GM10248 (cell line): ENCODE measurements at regions not wholly inside any gene's neighbourhood (a gene's known extent, or its start where the extent isn't known, plus 50 kb on each side); places are given as distances from the start of the nearest gene placed in this dataset.
"Not testable (repeated sequence)": the region's sequence is repeated elsewhere in the genome, so short reads cannot be mapped to it uniquely, and the experiment has no call there.

Experiments used
- CTCF ChIA-PET: fragments of 300-600 bp; sonication (Branson Sonifier 250); formaldehyde crosslinking; extraction: SDS; loops from one replicate; lab custom pipeline; 2021; ENCODE audit warnings: antibody characterized with exemption; lab: Yijun Ruan, JAX
- POLR2A ChIA-PET: fragments of 350-650 bp; sonication (Branson Sonifier 250); formaldehyde crosslinking; extraction: SDS; loops from one replicate; lab custom pipeline; 2020; ENCODE audit warnings: antibody characterized with exemption; lab: Yijun Ruan, JAX
- DNase-seq: peaks from one replicate; pipeline ENCODE4 v3.0.0; 2012; ENCODE audit errors: extremely low spot score
- CTCF ChIP-seq: IDR thresholded peaks from 2 replicates; pipeline ENCODE4 v1.5.1; 2012; ENCODE audit warnings: mild to moderate bottlenecking, low read depth; ENCODE audit errors: extremely low read depth, missing control alignments, control extremely low read depth

- ChIA-PET POLR2A (no interaction called here), CTCF (interaction anchor here (1.0 kb wide), 2 partner anchors 11 to 15 kb away, joined by 3 read pairs; no protein-coding TSS in a partner anchor)
- no peak for TF ChIP-seq CTCF
- DNase-seq, result no peak
Observed at GRCh38 chr3:191648787-191649186, 187.8 kb downstream of the PYDC2 start.

GRCh38 chr3:191649626-191650025 lies 188.7 kb downstream of the PYDC2 start:
- DNase-seq, result no peak
- ChIA-PET POLR2A (no interaction called here), CTCF (interaction anchor here (1.0 kb wide), 1 partner anchor 15 kb away, joined by 3 read pairs; no protein-coding TSS in a partner anchor)
- no peak for TF ChIP-seq CTCF

- DNase-seq, POLR2A ChIA-PET: not testable (repeated sequence)
- CTCF ChIA-PET, result interaction anchor here (1.3 kb wide), 1 partner anchor 9 kb away, joined by 4 read pairs; no protein-coding TSS in a partner anchor
Observed at GRCh38 chr3:191658781-191659419, 197.9 kb downstream of the PYDC2 start.

GRCh38 chr3:191662150-191662549 lies 201.2 kb downstream of the PYDC2 start:
- CTCF ChIA-PET, POLR2A ChIA-PET, DNase-seq: not testable (repeated sequence)

GRCh38 chr3:191680989-191681597 lies 220.1 kb downstream of the PYDC2 start:
- no peak for TF ChIP-seq CTCF
- ChIA-PET CTCF (interaction anchor here (1.3 kb wide), 1 partner anchor 9 kb away, joined by 4 read pairs; no protein-coding TSS in a partner anchor), POLR2A (no interaction called here)
- no peak for DNase-seq

GRCh38 chr3:191682961-191683360 lies 222.0 kb downstream of the PYDC2 start:
- ChIA-PET CTCF (no interaction called here), POLR2A (no interaction called here)
- no peak for TF ChIP-seq CTCF
- no peak for DNase-seq

- CTCF ChIA-PET, result no interaction called here
- TF ChIP-seq CTCF, result no peak
- no peak for DNase-seq
- POLR2A ChIA-PET, result no interaction called here
Observed at GRCh38 chr3:191686626-191687025, 225.7 kb downstream of the PYDC2 start.
